ENCODE measurements at regions not wholly inside any gene's neighbourhood (a gene's known extent, or its start where the extent isn't known, plus 50 kb on each side); places are given as distances from the start of the nearest gene placed in this dataset.
"Not testable (repeated sequence)": the region's sequence is repeated elsewhere in the genome, so short reads cannot be mapped to it uniquely, and the experiment has no call there.

- DNase-seq: no peak
Measured at GRCh38 chr2:59851836-59852475, 701.5 kb downstream of the BCL11A start.

- no peak for DNase-seq
Measured at GRCh38 chr2:59850554-59850953, 702.9 kb downstream of the BCL11A start.

GRCh38 chr2:59833941-59834340, 719.5 kb downstream of the BCL11A start:
- DNase-seq: no peak

GRCh38 chr2:59830601-59831000, 722.9 kb downstream of the BCL11A start:
- no peak for DNase-seq

GRCh38 chr2:59827677-59828076, 725.8 kb downstream of the BCL11A start:
- no peak for DNase-seq

GRCh38 chr2:59826177-59826576, 727.3 kb downstream of the BCL11A start:
- no peak for DNase-seq

GRCh38 chr2:59824314-59824713, 729.1 kb downstream of the BCL11A start:
- DNase-seq: no peak

- DNase-seq: no peak
Measured at GRCh38 chr2:59816075-59816474, 737.4 kb downstream of the BCL11A start.

- not testable (repeated sequence) for DNase-seq
Measured at GRCh38 chr2:59810283-59810682, 743.2 kb downstream of the BCL11A start.

- no peak for DNase-seq
Measured at GRCh38 chr2:59806486-59806885, 747.0 kb downstream of the BCL11A start.

- no peak for DNase-seq
Measured at GRCh38 chr2:59804732-59805131, 748.7 kb downstream of the BCL11A start.

GRCh38 chr2:59803586-59803985, 749.9 kb downstream of the BCL11A start:
- DNase-seq: no peak

GRCh38 chr2:59798687-59799232, 754.7 kb downstream of the BCL11A start:
- DNase-seq: no peak

- no peak for DNase-seq
Measured at GRCh38 chr2:59791004-59791618, 762.3 kb downstream of the BCL11A start.

GRCh38 chr2:59790186-59791003, 763.1 kb downstream of the BCL11A start:
- no peak for DNase-seq

- DNase-seq: no peak
Measured at GRCh38 chr2:59789523-59789922, 763.9 kb downstream of the BCL11A start.

GRCh38 chr2:59787095-59787494, 766.4 kb downstream of the BCL11A start:
- no peak for DNase-seq

GRCh38 chr2:59786684-59787083, 766.8 kb downstream of the BCL11A start:
- no peak for DNase-seq

- DNase-seq: no peak
Measured at GRCh38 chr2:59779571-59779970, 773.9 kb downstream of the BCL11A start.

- no peak for DNase-seq
Measured at GRCh38 chr2:59777120-59777519, 776.3 kb downstream of the BCL11A start.

- no peak for DNase-seq
Measured at GRCh38 chr2:59776726-59777008, 776.8 kb downstream of the BCL11A start.

- no peak for DNase-seq
Measured at GRCh38 chr2:59774821-59775433, 778.5 kb downstream of the BCL11A start.

GRCh38 chr2:59770651-59771050, 782.8 kb downstream of the BCL11A start:
- no peak for DNase-seq

GRCh38 chr2:59761966-59762365, 791.5 kb downstream of the BCL11A start:
- no peak for DNase-seq
